GM12878 (cell line): ENCODE measurements at regions not wholly inside any gene's neighbourhood (a gene's known extent, or its start where the extent isn't known, plus 50 kb on each side); places are given as distances from the start of the nearest gene placed in this dataset.

Experiments
- ATAC-seq: fragments of 200-7000 bp; cut with Tn5 transposase; 3 replicates; pipeline ENCODE4 v1.9.1; 2020; ENCODE audit warnings: mild to moderate bottlenecking, moderate library complexity
- BruUV-seq: library from RNA; stranded (reverse); fragments of 400-500 nt; replicated peaks from 2 replicates; lab custom pipeline; 2021; lab: Mats Ljungman, UMichigan
- CTCF ChIA-PET: fragments of 300-600 bp; sonication (Branson Sonifier 250); formaldehyde crosslinking; extraction: SDS; loops from one replicate; lab custom pipeline; 2021; ENCODE audit warnings: inconsistent platforms; lab: Yijun Ruan, JAX
- POLR2A ChIA-PET: fragments of 350-600 bp; formaldehyde crosslinking; extraction: SDS; loops from one replicate; lab custom pipeline; 2021; ENCODE audit warnings: inconsistent platforms; lab: Charles Lee
- RAD21 ChIA-PET: fragments of 300-600 bp; sonication (Branson Sonifier 250); formaldehyde crosslinking; loops from one replicate; lab custom pipeline; 2023; ENCODE audit warnings: antibody characterized with exemption; ENCODE audit not compliant: unreplicated experiment; lab: Charles Lee
- SMC1A ChIA-PET: fragments of 300-600 bp; sonication (Branson Sonifier 250); formaldehyde crosslinking; loops from one replicate; lab custom pipeline; 2023; ENCODE audit not compliant: unreplicated experiment, uncharacterized antibody; lab: Charles Lee
- DNase-seq: peaks from one replicate; pipeline ENCODE4 v3.0.0-alpha.2; 2011; ENCODE audit warnings: low read depth, low spot score
- FAIRE-seq: peaks from 3 replicates; lab custom pipeline; 2011; peaks lifted over from hg19 to GRCh38; lab: Jason Lieb, UNC
- H2AFZ ChIP-seq: 2 replicates; pipeline ENCODE4 v1.6.0; 2011; ENCODE audit warnings: low read depth, low read length, control low read depth; ENCODE audit not compliant: control insufficient read depth
- H3K27ac ChIP-seq: 2 replicates; pipeline ENCODE4 v1.5.1; 2011; ENCODE audit warnings: control low read depth; ENCODE audit not compliant: control insufficient read depth, insufficient read depth
- H3K27me3 ChIP-seq, 2 experiments: replicated peaks in 1 of 2; 2 replicates each; pipeline versions ENCODE4 v1.6.0 to v1.6.1; 2011; ENCODE audit warnings: low read length in 1 of 2; ENCODE audit not compliant: control insufficient read depth in 2 of 2, insufficient read depth in 2 of 2
- H3K36me3 ChIP-seq, 2 experiments: 2 replicates each; pipeline ENCODE4 v1.5.1; 2011; ENCODE audit warnings: low read length in 1 of 2; ENCODE audit not compliant: control insufficient read depth in 2 of 2, insufficient read depth in 2 of 2
- H3K4me1 ChIP-seq: 2 replicates; pipeline ENCODE4 v1.6.1; 2011; ENCODE audit warnings: mild to moderate bottlenecking, low read length, moderate library complexity, mixed read lengths; ENCODE audit not compliant: control insufficient read depth, insufficient read depth
- H3K4me2 ChIP-seq: 2 replicates; pipeline ENCODE4 v1.6.0; 2011; ENCODE audit warnings: control low read depth; ENCODE audit not compliant: control insufficient read depth, insufficient read depth
- H3K4me3 ChIP-seq: fragments of 200-600 bp; sonication (generic); 2 replicates; pipeline ENCODE4 v1.5.1; 2016
- H3K79me2 ChIP-seq: 2 replicates; pipeline ENCODE4 v1.6.0; 2011; ENCODE audit warnings: low read length; ENCODE audit not compliant: control insufficient read depth, insufficient read depth
- H3K9ac ChIP-seq: 2 replicates; pipeline ENCODE4 v1.8.0; 2011; ENCODE audit warnings: low read length, control low read depth, mixed read lengths; ENCODE audit not compliant: control insufficient read depth, insufficient read depth
- H3K9me3 ChIP-seq: replicated peaks from 3 replicates; pipeline ENCODE4 v1.5.1; 2011; ENCODE audit warnings: mild to moderate bottlenecking, low read length; ENCODE audit not compliant: control insufficient read depth, insufficient read depth
- H4K20me1 ChIP-seq: 2 replicates; pipeline ENCODE4 v1.6.0; 2011; ENCODE audit not compliant: control insufficient read depth, insufficient read depth
- ASH2L ChIP-seq: fragments of 300-600, 200-600 bp; sonication (generic); IDR thresholded peaks from 2 replicates; pipeline ENCODE4 v1.6.1; 2017; ENCODE audit warnings: low read depth, mild to moderate bottlenecking, borderline replicate concordance
- BACH1 ChIP-seq: fragments of 450-650 bp; IDR thresholded peaks from 2 replicates; pipeline ENCODE4 v1.6.1; 2017; ENCODE audit warnings: mild to moderate bottlenecking, borderline replicate concordance
- BCL3 ChIP-seq: IDR thresholded peaks from 2 replicates; pipeline ENCODE4 v1.6.1; 2011; ENCODE audit warnings: borderline replicate concordance, low read depth, mild to moderate bottlenecking, moderate library complexity, low read length; ENCODE audit not compliant: insufficient read depth, poor library complexity, severe bottlenecking
- BHLHE40 ChIP-seq, 2 experiments: fragments of 450-650 bp in 1 of 2; IDR thresholded peaks; 2 replicates each; pipeline ENCODE4 v1.6.1; 2011 to 2017; ENCODE audit warnings: low read depth in 2 of 2, borderline replicate concordance in 1 of 2, improper control_type of control experiment in 1 of 2, low read length in 1 of 2, mild to moderate bottlenecking in 1 of 2
- CBX3 ChIP-seq: fragments of 200-600 bp; sonication (generic); IDR thresholded peaks from 2 replicates; pipeline ENCODE4 v1.6.1; 2016; ENCODE audit warnings: low read depth, borderline replicate concordance
- IKZF1 ChIP-seq: fragments of 450-650 bp; conservative IDR thresholded peaks from 2 replicates; pipeline ENCODE4 v1.6.1; 2017; ENCODE audit warnings: antibody characterized with exemption, mild to moderate bottlenecking
- KDM1A ChIP-seq: fragments of 200-600 bp; sonication (generic); IDR thresholded peaks from 2 replicates; pipeline ENCODE4 v1.6.1; 2016; ENCODE audit warnings: borderline replicate concordance
- NFXL1 ChIP-seq: fragments of 450-650 bp; IDR thresholded peaks from 2 replicates; pipeline ENCODE4 v1.6.1; 2017; ENCODE audit warnings: antibody characterized with exemption, mild to moderate bottlenecking, borderline replicate concordance
- NR2C2 ChIP-seq: IDR thresholded peaks from 2 replicates; pipeline ENCODE4 v1.6.1; 2011; ENCODE audit warnings: borderline replicate concordance, low read depth; ENCODE audit not compliant: control insufficient read depth, insufficient read length
- POLR2A ChIP-seq: IDR thresholded peaks from 2 replicates; pipeline ENCODE4 v1.6.1; 2011; ENCODE audit warnings: low read depth, mild to moderate bottlenecking, low read length
- SIX5 ChIP-seq: IDR thresholded peaks from 2 replicates; pipeline ENCODE4 v1.6.1; 2011; ENCODE audit warnings: mild to moderate bottlenecking, low read depth, low read length, moderate library complexity; ENCODE audit not compliant: severe bottlenecking
- TAF1 ChIP-seq: IDR thresholded peaks from 2 replicates; pipeline ENCODE4 v1.6.1; 2011; ENCODE audit warnings: mild to moderate bottlenecking, low read depth, low read length, borderline replicate concordance
- YY1 ChIP-seq: IDR thresholded peaks from 2 replicates; pipeline ENCODE4 v1.6.1; 2011; ENCODE audit warnings: low read depth, mild to moderate bottlenecking, low read length
- WGBS: methylation state at CpG from one replicate; pipeline ENCODE4 v1.1.6; 2016; ENCODE audit warnings: low lambda C conversion rate; ENCODE audit not compliant: insufficient replicate concordance, insufficient coverage; ENCODE audit errors: missing lambda C conversion rate; 5-methylcytosine and 5-hydroxymethylcytosine counted together
- in situ Hi-C: fragments of 300-500 bp; cut with MboI; formaldehyde crosslinking; loops from 9 replicates; pipeline ENCODE4 v1.14.3; 2018; ENCODE audit warnings: mixed read lengths
- intact Hi-C: fragments of 100-400 bp; cut with micrococcal nuclease; formaldehyde crosslinking; loops from one replicate; pipeline ENCODE4 v1.14.2; 2022; ENCODE audit not compliant: unreplicated experiment
- TF ChIP-seq, protein P1 (sequence below): fragments of 450-650 bp; IDR thresholded peaks from 2 replicates; pipeline ENCODE4 v1.6.1; 2017; ENCODE audit warnings: mild to moderate bottlenecking, low read depth, inconsistent platforms; ENCODE audit not compliant: poor library complexity, severe bottlenecking

DNA sequence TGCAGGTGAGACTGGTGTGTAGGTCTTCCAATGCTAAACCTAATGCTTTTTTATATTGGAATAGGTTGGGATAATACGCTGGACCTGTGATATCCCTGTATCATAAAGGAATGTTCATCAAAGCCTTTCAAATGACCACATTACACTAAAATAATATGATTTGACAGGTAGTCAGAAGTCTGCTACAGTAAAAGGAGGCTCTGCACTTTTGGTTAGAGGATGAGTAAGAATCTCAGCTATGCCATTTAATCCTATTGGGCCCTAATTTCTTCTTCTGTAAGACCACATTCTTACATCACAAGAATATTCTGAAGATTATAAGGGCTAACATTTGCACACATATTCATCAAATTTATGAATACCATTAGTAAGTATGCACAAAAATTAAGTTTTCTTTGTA lies 250.5 kb upstream of the FLRT2 start:
- H3K4me1 ChIP-seq = no peaks in the 10 kb centered on the region
- no peak overlapping the region for H3K4me3 ChIP-seq
- SMC1A ChIA-PET = no interaction called here
- CTCF ChIA-PET = no interaction called here
- H3K9ac ChIP-seq = no peak overlapping the region
- ATAC-seq = no peak
- no peak for FAIRE-seq
- H2AFZ ChIP-seq = no peak overlapping the region
- DNase-seq = no peak
- in situ Hi-C loops = no loop called here
- RAD21 ChIA-PET = no interaction called here
- POLR2A ChIA-PET = no interaction called here
- H3K36me3 ChIP-seq = no peaks in the 10 kb centered on the region
- H3K4me2 ChIP-seq = no peak overlapping the region
- no peaks in the 10 kb centered on the region for H3K9me3 ChIP-seq
- H3K27ac ChIP-seq = no peak overlapping the region
- intact Hi-C loops = no loop called here
- no peak for TF ChIP-seq NR2C2
- no peak for TF ChIP-seq BCL3
- TF ChIP-seq SIX5 = no peak
- no peak for TF ChIP-seq TAF1
- no peak for TF ChIP-seq IKZF1
- no peak for TF ChIP-seq BACH1
- no peak for TF ChIP-seq YY1
- no peak for TF ChIP-seq BHLHE40 (IDR thresholded peaks at IDR 0.05; ENCODE audit: borderline replicate concordance in 1 of 2, low read depth in 2 of 2, low read length in 1 of 2)
- no peak for TF ChIP-seq CBX3
- no peak for TF ChIP-seq KDM1A
- no peak for TF ChIP-seq NFXL1
- TF ChIP-seq, protein P1, sequence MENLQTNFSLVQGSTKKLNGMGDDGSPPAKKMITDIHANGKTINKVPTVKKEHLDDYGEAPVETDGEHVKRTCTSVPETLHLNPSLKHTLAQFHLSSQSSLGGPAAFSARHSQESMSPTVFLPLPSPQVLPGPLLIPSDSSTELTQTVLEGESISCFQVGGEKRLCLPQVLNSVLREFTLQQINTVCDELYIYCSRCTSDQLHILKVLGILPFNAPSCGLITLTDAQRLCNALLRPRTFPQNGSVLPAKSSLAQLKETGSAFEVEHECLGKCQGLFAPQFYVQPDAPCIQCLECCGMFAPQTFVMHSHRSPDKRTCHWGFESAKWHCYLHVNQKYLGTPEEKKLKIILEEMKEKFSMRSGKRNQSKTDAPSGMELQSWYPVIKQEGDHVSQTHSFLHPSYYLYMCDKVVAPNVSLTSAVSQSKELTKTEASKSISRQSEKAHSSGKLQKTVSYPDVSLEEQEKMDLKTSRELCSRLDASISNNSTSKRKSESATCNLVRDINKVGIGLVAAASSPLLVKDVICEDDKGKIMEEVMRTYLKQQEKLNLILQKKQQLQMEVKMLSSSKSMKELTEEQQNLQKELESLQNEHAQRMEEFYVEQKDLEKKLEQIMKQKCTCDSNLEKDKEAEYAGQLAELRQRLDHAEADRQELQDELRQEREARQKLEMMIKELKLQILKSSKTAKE = no peak
- no peak for TF ChIP-seq ASH2L
- TF ChIP-seq POLR2A = no peak
- no TSS peak for BruUV-seq
- no peaks in the 10 kb centered on the region for H4K20me1 ChIP-seq
- 86% methylated on average over 1 of the region's 1 CpG for WGBS
- H3K79me2 ChIP-seq = no peaks in the 10 kb centered on the region
- no peaks in the 10 kb centered on the region for H3K27me3 ChIP-seq
